IMR-90 (cell line): ENCODE measurements at regions not wholly inside any gene's neighbourhood (a gene's known extent, or its start where the extent isn't known, plus 50 kb on each side); places are given as distances from the start of the nearest gene placed in this dataset.

Source experiments
- MAZ ChIP-seq: IDR thresholded peaks from 2 replicates; pipeline ENCODE4 v1.6.1; 2012; ENCODE audit warnings: low read depth, mild to moderate bottlenecking, low read length, improper control_type of control experiment, moderate library complexity, borderline replicate concordance
- POLR2A ChIP-seq: IDR thresholded peaks from 2 replicates; pipeline ENCODE4 v1.6.1; 2012; ENCODE audit warnings: mild to moderate bottlenecking, low read depth, low read length
- RAD21 ChIP-seq: IDR thresholded peaks from 2 replicates; pipeline ENCODE4 v1.6.1; 2012; ENCODE audit warnings: low read length, improper control_type of control experiment
- RFX5 ChIP-seq: IDR thresholded peaks from 2 replicates; pipeline ENCODE4 v1.8.0; 2012; ENCODE audit warnings: low read depth, mild to moderate bottlenecking, low read length, moderate library complexity
- TF ChIP-seq, protein P1 (sequence below): conservative IDR thresholded peaks from 2 replicates; pipeline ENCODE4 v1.5.1; 2012; ENCODE audit warnings: mild to moderate bottlenecking, low read depth, low read length, improper control_type of control experiment
- TF ChIP-seq, protein P2 (sequence below): fragments of 150-350 bp; IDR thresholded peaks from 2 replicates; pipeline ENCODE4 v1.6.1; 2017; ENCODE audit warnings: mild to moderate bottlenecking, antibody characterized with exemption, low read length, low read depth

DNA sequence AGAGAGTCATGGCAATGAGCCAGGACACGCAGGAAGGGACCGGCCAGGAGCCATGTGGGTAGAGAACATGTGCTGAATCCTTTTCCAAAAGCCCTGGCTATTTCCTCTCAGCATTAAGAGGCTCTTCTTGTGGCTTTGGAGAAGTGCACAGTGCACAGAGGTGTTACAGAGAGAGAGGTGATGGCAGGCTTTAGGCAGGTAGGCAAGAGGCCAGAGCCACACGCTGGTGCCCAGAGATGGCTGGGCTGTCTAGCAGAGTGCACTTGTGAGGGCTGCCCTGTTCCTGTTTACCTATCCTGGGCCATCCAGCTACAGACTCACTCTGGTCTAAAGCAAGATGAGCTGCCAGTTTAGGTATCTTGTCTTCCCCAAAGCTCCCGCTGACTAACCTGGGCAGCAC is 402.6 kb downstream of the OCA2 start:
- no peak for TF ChIP-seq RFX5
- TF ChIP-seq, protein P1, sequence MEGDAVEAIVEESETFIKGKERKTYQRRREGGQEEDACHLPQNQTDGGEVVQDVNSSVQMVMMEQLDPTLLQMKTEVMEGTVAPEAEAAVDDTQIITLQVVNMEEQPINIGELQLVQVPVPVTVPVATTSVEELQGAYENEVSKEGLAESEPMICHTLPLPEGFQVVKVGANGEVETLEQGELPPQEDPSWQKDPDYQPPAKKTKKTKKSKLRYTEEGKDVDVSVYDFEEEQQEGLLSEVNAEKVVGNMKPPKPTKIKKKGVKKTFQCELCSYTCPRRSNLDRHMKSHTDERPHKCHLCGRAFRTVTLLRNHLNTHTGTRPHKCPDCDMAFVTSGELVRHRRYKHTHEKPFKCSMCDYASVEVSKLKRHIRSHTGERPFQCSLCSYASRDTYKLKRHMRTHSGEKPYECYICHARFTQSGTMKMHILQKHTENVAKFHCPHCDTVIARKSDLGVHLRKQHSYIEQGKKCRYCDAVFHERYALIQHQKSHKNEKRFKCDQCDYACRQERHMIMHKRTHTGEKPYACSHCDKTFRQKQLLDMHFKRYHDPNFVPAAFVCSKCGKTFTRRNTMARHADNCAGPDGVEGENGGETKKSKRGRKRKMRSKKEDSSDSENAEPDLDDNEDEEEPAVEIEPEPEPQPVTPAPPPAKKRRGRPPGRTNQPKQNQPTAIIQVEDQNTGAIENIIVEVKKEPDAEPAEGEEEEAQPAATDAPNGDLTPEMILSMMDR: no peak
- TF ChIP-seq, protein P2, sequence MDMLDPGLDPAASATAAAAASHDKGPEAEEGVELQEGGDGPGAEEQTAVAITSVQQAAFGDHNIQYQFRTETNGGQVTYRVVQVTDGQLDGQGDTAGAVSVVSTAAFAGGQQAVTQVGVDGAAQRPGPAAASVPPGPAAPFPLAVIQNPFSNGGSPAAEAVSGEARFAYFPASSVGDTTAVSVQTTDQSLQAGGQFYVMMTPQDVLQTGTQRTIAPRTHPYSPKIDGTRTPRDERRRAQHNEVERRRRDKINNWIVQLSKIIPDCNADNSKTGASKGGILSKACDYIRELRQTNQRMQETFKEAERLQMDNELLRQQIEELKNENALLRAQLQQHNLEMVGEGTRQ: no peak
- no peak for TF ChIP-seq POLR2A
- no peak for TF ChIP-seq MAZ
- TF ChIP-seq RAD21: no peak
